ENCODE measurements at regions not wholly inside any gene's neighbourhood (a gene's known extent, or its start where the extent isn't known, plus 50 kb on each side); places are given as distances from the start of the nearest gene placed in this dataset.

DNA sequence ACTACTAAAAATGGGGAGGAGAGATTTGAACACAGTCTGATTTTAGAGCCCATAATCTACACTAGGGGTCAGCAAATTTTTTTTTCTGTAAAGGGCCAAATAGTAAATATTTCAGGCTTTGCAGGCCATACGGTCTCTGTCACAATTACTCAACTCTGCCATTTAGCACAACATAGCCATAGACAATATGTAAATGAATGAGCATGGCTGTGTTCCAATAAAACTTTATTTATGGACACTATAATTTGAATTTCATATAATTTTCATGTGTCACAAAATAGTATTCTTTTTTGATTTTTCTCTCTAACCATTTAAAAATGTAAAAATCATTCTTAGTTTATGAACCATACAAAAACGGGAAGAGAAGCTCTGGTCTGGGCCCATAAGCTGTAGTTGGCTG is 309.4 kb downstream of the GPD2 start:
- 6% methylated on average over 2 of the region's 2 CpGs for WGBS (ENCODE audit: low lambda C conversion rate)
- TF ChIP-seq MED13 (CRISPR knock-in tag; IDR thresholded peaks at IDR 0.05) (no peak), NPAS2 (CRISPR knock-in tag; IDR thresholded peaks at IDR 0.05; ENCODE audit: borderline replicate concordance) (no peak), MATR3 (CRISPR knock-in tag; IDR thresholded peaks at IDR 0.05) (no peak), XBP1 (CRISPR knock-in tag; IDR thresholded peaks at IDR 0.05) (no peak), NBN (conservative IDR thresholded peaks at IDR 0.05) (no peak), ATM (IDR thresholded peaks at IDR 0.05; ENCODE audit: borderline replicate concordance) (no peak), STAG1 (CRISPR knock-in tag; IDR thresholded peaks at IDR 0.05) (no peak), GPN1 (CRISPR knock-in tag; IDR thresholded peaks at IDR 0.05; ENCODE audit: borderline replicate concordance) (no peak)
- TF ChIP-seq, protein P1, sequence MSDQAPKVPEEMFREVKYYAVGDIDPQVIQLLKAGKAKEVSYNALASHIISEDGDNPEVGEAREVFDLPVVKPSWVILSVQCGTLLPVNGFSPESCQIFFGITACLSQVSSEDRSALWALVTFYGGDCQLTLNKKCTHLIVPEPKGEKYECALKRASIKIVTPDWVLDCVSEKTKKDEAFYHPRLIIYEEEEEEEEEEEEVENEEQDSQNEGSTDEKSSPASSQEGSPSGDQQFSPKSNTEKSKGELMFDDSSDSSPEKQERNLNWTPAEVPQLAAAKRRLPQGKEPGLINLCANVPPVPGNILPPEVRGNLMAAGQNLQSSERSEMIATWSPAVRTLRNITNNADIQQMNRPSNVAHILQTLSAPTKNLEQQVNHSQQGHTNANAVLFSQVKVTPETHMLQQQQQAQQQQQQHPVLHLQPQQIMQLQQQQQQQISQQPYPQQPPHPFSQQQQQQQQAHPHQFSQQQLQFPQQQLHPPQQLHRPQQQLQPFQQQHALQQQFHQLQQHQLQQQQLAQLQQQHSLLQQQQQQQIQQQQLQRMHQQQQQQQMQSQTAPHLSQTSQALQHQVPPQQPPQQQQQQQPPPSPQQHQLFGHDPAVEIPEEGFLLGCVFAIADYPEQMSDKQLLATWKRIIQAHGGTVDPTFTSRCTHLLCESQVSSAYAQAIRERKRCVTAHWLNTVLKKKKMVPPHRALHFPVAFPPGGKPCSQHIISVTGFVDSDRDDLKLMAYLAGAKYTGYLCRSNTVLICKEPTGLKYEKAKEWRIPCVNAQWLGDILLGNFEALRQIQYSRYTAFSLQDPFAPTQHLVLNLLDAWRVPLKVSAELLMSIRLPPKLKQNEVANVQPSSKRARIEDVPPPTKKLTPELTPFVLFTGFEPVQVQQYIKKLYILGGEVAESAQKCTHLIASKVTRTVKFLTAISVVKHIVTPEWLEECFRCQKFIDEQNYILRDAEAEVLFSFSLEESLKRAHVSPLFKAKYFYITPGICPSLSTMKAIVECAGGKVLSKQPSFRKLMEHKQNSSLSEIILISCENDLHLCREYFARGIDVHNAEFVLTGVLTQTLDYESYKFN (CRISPR knock-in tag; conservative IDR thresholded peaks at IDR 0.05): no peak
- TF ChIP-seq, protein P2, sequence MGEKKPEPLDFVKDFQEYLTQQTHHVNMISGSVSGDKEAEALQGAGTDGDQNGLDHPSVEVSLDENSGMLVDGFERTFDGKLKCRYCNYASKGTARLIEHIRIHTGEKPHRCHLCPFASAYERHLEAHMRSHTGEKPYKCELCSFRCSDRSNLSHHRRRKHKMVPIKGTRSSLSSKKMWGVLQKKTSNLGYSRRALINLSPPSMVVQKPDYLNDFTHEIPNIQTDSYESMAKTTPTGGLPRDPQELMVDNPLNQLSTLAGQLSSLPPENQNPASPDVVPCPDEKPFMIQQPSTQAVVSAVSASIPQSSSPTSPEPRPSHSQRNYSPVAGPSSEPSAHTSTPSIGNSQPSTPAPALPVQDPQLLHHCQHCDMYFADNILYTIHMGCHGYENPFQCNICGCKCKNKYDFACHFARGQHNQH (CRISPR knock-in tag; IDR thresholded peaks at IDR 0.05): no peak
- TF ChIP-seq, protein P3, sequence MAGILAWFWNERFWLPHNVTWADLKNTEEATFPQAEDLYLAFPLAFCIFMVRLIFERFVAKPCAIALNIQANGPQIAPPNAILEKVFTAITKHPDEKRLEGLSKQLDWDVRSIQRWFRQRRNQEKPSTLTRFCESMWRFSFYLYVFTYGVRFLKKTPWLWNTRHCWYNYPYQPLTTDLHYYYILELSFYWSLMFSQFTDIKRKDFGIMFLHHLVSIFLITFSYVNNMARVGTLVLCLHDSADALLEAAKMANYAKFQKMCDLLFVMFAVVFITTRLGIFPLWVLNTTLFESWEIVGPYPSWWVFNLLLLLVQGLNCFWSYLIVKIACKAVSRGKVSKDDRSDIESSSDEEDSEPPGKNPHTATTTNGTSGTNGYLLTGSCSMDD (CRISPR knock-in tag; IDR thresholded peaks at IDR 0.05): no peak
- TF ChIP-seq, protein P4, sequence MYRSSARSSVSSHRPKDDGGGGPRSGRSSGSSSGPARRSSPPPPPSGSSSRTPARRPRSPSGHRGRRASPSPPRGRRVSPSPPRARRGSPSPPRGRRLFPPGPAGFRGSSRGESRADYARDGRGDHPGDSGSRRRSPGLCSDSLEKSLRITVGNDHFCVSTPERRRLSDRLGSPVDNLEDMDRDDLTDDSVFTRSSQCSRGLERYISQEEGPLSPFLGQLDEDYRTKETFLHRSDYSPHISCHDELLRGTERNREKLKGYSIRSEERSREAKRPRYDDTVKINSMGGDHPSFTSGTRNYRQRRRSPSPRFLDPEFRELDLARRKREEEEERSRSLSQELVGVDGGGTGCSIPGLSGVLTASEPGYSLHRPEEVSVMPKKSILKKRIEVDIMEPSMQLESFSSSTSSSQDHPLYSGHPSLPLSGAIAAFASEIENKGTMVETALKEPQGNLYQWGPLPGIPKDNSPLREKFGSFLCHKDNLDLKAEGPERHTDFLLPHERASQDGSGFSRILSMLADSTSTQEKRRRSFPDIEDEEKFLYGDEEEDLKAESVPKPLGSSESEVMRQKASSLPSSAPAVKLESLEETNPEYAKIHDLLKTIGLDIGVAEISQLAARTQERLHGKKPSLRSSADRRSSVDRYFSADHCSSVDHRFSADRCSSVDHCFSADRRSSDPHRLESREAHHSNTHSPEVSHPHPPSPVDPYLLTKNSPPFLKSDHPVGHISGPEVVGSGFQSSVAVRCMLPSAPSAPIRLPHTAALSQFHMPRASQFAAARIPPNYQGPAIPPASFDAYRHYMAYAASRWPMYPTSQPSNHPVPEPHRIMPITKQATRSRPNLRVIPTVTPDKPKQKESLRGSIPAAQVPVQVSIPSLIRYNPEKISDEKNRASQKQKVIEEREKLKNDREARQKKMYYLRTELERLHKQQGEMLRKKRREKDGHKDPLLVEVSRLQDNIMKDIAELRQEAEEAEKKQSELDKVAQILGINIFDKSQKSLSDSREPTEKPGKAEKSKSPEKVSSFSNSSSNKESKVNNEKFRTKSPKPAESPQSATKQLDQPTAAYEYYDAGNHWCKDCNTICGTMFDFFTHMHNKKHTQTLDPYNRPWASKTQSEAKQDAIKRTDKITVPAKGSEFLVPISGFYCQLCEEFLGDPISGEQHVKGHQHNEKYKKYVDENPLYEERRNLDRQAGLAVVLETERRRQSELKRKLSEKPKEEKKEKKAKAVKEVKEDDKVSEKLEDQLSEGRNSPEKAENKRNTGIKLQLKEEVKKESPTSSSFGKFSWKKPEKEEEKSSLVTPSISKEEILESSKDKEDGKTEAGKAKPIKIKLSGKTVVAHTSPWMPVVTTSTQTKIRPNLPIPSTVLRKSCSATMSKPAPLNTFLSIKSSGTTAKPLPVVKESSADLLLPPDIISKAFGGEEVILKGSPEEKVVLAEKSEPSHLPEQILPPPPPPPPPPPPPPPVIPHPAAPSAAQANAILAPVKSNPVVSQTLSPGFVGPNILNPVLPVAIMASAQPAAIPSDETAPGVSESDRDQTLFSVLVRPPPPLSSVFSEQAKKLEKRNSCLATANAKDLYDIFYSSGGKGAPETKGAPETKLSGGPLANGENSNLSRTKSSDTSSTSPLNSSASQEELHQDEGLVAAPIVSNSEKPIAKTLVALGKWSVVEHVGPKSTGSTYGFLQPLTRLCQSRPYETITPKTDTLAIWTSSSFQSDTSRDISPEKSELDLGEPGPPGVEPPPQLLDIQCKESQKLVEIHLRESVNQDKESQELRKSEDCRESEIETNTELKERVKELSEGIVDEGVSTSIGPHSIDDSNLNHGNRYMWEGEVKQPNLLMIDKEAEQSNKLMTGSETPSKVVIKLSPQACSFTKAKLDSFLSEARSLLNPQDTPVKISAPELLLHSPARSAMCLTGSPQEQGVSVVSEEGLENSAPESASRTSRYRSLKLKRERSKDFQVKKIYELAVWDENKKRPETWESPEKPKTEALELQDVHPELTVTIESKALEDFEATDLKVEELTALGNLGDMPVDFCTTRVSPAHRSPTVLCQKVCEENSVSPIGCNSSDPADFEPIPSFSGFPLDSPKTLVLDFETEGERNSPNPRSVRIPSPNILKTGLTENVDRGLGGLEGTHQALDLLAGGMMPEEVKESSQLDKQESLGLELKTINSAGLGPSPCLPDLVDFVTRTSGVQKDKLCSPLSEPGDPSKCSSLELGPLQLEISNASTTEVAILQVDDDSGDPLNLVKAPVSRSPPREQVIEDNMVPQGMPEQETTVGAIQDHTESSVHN (CRISPR knock-in tag; IDR thresholded peaks at IDR 0.05): no peak

More for the DNA sequence above, 309.4 kb downstream of the GPD2 start:
- no peaks in the 10 kb centered on the region for H3K79me2 ChIP-seq (ENCODE audit: insufficient read depth, low read length)
- CTCF ChIA-PET (ENCODE audit: low intra/inter-chr PET ratio, low total read pairs): no interaction called here
- ATAC-seq: no peak
- H2AFZ ChIP-seq (ENCODE audit: low read length): no peak overlapping the region
- no peak overlapping the region for H3K9ac ChIP-seq (ENCODE audit: insufficient read depth, low read depth, low read length)
- H3K4me1 ChIP-seq (ENCODE audit: insufficient read depth, low read length): no peaks in the 10 kb centered on the region
- DNase-seq (ENCODE audit: low spot score): no peak
- FAIRE-seq: no peak
- no peak overlapping the region for H3K4me2 ChIP-seq (ENCODE audit: low read depth, low read length)
- H3K9me3 ChIP-seq (ENCODE audit: low read length): no peaks in the 10 kb centered on the region
- in situ Hi-C loops (cut with HindIII; ENCODE audit: extremely low pct_ligation_motif_present, low pct_unique_long_range_greater_than_20kb): no loop called here
- H3K27me3 ChIP-seq (ENCODE audit: control insufficient read depth in 1 of 2, insufficient read depth in 2 of 2, low read length in 2 of 2): no peaks in the 10 kb centered on the region
- H3K27ac ChIP-seq (ENCODE audit: extremely low read length, insufficient read depth, low read length): no peak overlapping the region
- intact Hi-C loops (cut with micrococcal nuclease; ENCODE audit: unreplicated experiment): no loop called here
- no TSS peak for BruUV-seq (replicated peaks)
- POLR2A ChIA-PET: no interaction called here
- no peaks in the 10 kb centered on the region for H4K20me1 ChIP-seq (ENCODE audit: insufficient read depth, low read length)
- H3K36me3 ChIP-seq (replicated peaks in 1 of 2; ENCODE audit: control insufficient read depth in 1 of 2, insufficient read depth in 2 of 2, low read length in 2 of 2): no peaks in the 10 kb centered on the region
- no peak overlapping the region for H3K4me3 ChIP-seq (replicated peaks in 1 of 3; ENCODE audit: insufficient read depth in 1 of 3, low read depth in 2 of 3, low read length in 3 of 3)

All from HepG2 (cell line).